ENCODE measurements at regions not wholly inside any gene's neighbourhood (a gene's known extent, or its start where the extent isn't known, plus 50 kb on each side); places are given as distances from the start of the nearest gene placed in this dataset.

DNA sequence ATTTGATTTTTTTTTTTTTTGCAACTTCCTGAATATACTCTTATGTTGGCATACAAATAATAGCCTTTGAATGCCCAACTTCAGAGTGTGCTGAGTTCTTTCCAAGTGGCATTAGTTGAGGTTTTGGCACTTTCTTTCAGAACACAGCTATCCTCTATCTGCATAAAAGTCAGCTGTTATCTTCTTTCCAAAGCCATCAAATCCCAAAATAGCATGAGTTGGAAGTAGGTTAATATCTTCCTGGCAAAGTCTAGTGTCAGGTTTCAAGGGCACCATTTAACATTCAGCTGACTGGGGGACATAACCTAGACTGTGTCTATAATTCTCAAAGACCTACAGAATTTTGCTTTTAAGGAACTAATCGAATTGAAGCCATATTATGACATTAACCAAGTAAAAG lies 223.9 kb downstream of the PLPP3 start:
- TF ChIP-seq REST (IDR thresholded peaks at IDR 0.05; ENCODE audit: insufficient replicate concordance, low read depth): no peak
- TF ChIP-seq, protein P1, sequence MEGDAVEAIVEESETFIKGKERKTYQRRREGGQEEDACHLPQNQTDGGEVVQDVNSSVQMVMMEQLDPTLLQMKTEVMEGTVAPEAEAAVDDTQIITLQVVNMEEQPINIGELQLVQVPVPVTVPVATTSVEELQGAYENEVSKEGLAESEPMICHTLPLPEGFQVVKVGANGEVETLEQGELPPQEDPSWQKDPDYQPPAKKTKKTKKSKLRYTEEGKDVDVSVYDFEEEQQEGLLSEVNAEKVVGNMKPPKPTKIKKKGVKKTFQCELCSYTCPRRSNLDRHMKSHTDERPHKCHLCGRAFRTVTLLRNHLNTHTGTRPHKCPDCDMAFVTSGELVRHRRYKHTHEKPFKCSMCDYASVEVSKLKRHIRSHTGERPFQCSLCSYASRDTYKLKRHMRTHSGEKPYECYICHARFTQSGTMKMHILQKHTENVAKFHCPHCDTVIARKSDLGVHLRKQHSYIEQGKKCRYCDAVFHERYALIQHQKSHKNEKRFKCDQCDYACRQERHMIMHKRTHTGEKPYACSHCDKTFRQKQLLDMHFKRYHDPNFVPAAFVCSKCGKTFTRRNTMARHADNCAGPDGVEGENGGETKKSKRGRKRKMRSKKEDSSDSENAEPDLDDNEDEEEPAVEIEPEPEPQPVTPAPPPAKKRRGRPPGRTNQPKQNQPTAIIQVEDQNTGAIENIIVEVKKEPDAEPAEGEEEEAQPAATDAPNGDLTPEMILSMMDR (IDR thresholded peaks at IDR 0.05; ENCODE audit: insufficient read depth, low read length): no peak
- no peak for TF ChIP-seq POLR2AphosphoS5 (IDR thresholded peaks at IDR 0.05; ENCODE audit: low read depth)
- no peak for TF ChIP-seq GABPA (IDR thresholded peaks at IDR 0.05; ENCODE audit: low read depth)
